HL-60 (cell line): ENCODE measurements at regions not wholly inside any gene's neighbourhood (a gene's known extent, or its start where the extent isn't known, plus 50 kb on each side); places are given as distances from the start of the nearest gene placed in this dataset.

Experiments
- DNase-seq, 2 experiments: peaks; one replicate each; pipeline ENCODE4 v3.0.0-alpha.2; 2010 to 2020; ENCODE audit warnings: low read depth in 1 of 2, low spot score in 1 of 2
- H3K27ac ChIP-seq: fragments of 250-450 bp; sonication (Bioruptor Pico); replicated peaks from 2 replicates; pipeline ENCODE4 v1.5.1; 2020; ENCODE audit warnings: mild to moderate bottlenecking, moderate library complexity
- H3K27me3 ChIP-seq: fragments of 250-450 bp; sonication (Bioruptor Pico); 2 replicates; pipeline ENCODE4 v1.5.1; 2021; ENCODE audit warnings: mild to moderate bottlenecking, moderate library complexity; ENCODE audit not compliant: insufficient read depth, poor library complexity, severe bottlenecking
- H3K4me3 ChIP-seq: replicated peaks from 2 replicates; pipeline ENCODE4 v1.5.1; 2011; ENCODE audit warnings: mild to moderate bottlenecking, control low read depth, low read length; ENCODE audit not compliant: insufficient read depth
- GABPA ChIP-seq: IDR thresholded peaks from 2 replicates; pipeline ENCODE4 v1.6.1; 2012; ENCODE audit warnings: low read depth
- POLR2AphosphoS5 ChIP-seq: IDR thresholded peaks from 2 replicates; pipeline ENCODE4 v1.6.1; 2012; ENCODE audit warnings: low read depth
- SPI1 ChIP-seq: IDR thresholded peaks from 2 replicates; pipeline ENCODE4 v1.6.1; 2012; ENCODE audit warnings: low read depth, mild to moderate bottlenecking, borderline replicate concordance
- TF ChIP-seq, protein P1 (sequence below): IDR thresholded peaks from one replicate; pipeline ENCODE4 v1.5.1; 2011; ENCODE audit warnings: low read length, control low read depth, inconsistent platforms; ENCODE audit not compliant: insufficient read depth
- TF ChIP-seq, protein P2 (sequence below): IDR thresholded peaks from 2 replicates; pipeline ENCODE4 v1.6.1; 2012; ENCODE audit warnings: low read depth; ENCODE audit not compliant: insufficient replicate concordance

DNA sequence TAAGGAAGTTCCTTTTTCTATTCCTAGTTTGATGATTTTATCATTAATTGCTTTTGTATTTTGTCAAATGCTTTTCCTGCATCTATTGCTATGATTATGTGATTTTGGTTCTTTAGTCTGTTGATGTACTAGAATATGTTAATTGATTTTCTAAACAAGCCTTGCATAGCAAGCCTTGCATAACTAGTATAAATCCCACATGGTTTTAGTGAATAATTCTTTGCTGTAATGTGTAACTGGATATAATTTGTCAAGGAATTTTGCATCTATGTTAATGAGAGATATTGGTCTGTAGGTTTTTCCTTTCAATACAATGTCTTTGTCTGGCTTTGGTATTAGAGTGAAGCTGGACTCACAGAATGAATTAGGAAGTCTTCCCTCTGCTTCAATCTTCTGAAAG lies 460.2 kb downstream of the LTN1 start:
- no peak overlapping the region for H3K27ac ChIP-seq
- no peak for TF ChIP-seq SPI1
- no peak for TF ChIP-seq GABPA
- no peak for TF ChIP-seq POLR2AphosphoS5
- TF ChIP-seq, protein P1, sequence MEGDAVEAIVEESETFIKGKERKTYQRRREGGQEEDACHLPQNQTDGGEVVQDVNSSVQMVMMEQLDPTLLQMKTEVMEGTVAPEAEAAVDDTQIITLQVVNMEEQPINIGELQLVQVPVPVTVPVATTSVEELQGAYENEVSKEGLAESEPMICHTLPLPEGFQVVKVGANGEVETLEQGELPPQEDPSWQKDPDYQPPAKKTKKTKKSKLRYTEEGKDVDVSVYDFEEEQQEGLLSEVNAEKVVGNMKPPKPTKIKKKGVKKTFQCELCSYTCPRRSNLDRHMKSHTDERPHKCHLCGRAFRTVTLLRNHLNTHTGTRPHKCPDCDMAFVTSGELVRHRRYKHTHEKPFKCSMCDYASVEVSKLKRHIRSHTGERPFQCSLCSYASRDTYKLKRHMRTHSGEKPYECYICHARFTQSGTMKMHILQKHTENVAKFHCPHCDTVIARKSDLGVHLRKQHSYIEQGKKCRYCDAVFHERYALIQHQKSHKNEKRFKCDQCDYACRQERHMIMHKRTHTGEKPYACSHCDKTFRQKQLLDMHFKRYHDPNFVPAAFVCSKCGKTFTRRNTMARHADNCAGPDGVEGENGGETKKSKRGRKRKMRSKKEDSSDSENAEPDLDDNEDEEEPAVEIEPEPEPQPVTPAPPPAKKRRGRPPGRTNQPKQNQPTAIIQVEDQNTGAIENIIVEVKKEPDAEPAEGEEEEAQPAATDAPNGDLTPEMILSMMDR, result no peak
- TF ChIP-seq, protein P2, sequence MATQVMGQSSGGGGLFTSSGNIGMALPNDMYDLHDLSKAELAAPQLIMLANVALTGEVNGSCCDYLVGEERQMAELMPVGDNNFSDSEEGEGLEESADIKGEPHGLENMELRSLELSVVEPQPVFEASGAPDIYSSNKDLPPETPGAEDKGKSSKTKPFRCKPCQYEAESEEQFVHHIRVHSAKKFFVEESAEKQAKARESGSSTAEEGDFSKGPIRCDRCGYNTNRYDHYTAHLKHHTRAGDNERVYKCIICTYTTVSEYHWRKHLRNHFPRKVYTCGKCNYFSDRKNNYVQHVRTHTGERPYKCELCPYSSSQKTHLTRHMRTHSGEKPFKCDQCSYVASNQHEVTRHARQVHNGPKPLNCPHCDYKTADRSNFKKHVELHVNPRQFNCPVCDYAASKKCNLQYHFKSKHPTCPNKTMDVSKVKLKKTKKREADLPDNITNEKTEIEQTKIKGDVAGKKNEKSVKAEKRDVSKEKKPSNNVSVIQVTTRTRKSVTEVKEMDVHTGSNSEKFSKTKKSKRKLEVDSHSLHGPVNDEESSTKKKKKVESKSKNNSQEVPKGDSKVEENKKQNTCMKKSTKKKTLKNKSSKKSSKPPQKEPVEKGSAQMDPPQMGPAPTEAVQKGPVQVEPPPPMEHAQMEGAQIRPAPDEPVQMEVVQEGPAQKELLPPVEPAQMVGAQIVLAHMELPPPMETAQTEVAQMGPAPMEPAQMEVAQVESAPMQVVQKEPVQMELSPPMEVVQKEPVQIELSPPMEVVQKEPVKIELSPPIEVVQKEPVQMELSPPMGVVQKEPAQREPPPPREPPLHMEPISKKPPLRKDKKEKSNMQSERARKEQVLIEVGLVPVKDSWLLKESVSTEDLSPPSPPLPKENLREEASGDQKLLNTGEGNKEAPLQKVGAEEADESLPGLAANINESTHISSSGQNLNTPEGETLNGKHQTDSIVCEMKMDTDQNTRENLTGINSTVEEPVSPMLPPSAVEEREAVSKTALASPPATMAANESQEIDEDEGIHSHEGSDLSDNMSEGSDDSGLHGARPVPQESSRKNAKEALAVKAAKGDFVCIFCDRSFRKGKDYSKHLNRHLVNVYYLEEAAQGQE, result no peak
- no peak overlapping the region for H3K4me3 ChIP-seq
- DNase-seq, result no peak
- H3K27me3 ChIP-seq, result no peaks in the 10 kb centered on the region

DNA sequence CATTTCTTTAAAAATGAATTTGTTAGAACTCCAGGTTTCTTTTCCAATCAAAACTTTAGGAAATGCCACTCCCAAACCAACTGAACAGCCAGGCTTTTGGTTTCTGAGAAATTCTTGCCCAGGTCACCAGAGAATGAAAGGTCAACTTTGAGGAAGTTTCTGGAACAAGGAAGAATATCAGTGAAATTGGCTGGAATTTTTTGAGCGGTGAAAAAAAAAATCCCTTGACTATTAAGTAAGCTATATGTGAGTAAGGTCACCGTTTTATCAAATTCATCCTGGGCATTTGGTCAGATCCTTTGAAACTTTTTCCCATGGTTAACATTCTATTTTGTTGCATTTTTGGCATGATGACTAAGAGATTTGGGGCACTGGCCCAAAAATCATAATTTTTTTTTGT lies 469.3 kb downstream of the LTN1 start:
- H3K27me3 ChIP-seq, result no peaks in the 10 kb centered on the region
- DNase-seq, result no peak
- H3K27ac ChIP-seq, result no peak overlapping the region
- no peak overlapping the region for H3K4me3 ChIP-seq
- no peak for TF ChIP-seq POLR2AphosphoS5
- no peak for TF ChIP-seq GABPA
- no peak for TF ChIP-seq SPI1
- TF ChIP-seq, protein P1, result no peak
- TF ChIP-seq, protein P2, result no peak

DNA sequence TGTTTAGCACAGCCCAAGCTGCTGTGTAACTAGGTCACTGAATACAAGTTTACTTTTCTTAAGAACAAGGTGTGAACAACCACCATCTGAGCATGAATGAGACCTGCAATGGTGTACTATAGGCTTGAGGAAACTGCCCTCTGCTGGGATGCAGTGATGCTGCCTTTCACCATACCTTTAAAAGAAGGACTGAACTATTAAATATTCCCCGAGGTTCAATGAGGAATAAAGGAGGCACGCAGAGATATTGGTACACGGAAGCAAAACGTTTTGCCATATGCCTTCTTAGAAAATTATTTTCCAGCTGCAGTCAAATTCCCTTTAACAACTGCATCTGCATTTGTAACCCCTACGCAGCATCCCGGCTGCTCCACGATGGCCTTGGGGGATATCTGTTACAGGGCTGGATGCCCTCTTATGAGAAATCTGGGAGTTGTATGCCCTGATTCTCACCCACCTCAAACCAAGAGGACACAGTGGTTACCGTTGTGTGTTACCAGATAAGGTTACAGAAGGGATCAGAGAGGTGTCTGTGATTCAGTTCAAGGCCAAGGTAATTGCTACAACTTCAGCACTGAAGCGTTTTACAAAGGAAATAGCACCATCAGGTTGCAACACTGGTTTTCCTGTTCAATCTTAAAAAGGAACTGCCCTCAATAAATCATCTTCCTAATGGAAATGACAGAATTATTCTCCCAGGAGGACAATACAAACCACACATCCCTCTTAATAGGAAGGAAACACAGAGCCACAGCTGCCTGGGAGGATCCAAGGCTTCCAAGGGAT lies 470.5 kb downstream of the LTN1 start:
- DNase-seq, result no peak
- no peak overlapping the region for H3K4me3 ChIP-seq
- H3K27me3 ChIP-seq, result no peaks in the 10 kb centered on the region
- TF ChIP-seq, protein P2, result no peak
- TF ChIP-seq, protein P1, result no peak
- no peak for TF ChIP-seq GABPA
- no peak for TF ChIP-seq SPI1
- TF ChIP-seq POLR2AphosphoS5, result no peak
- H3K27ac ChIP-seq, result no peak overlapping the region
